ENCODE measurements at regions not wholly inside any gene's neighbourhood (a gene's known extent, or its start where the extent isn't known, plus 50 kb on each side); places are given as distances from the start of the nearest gene placed in this dataset.

DNA sequence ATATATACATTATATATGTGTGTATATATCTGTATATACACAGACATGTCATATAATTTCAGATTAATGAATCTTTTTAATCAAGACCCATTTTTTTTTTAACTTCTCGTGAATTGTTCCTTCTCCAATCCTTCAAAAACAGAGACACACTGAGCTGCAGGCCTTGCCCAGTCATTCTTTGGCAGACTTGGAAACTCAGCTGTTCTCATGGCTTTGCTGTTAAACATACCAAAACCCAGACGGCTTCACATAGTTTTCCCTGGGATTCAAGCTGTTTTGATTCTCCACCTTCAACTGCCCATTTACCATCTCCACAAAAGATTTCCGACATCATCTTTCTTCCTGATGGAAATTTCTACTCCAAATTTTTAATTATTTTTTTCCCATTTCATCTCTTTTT is 148.7 kb downstream of the KCNJ2 start:
- no peak for TF ChIP-seq TCF12 (IDR thresholded peaks at IDR 0.05; ENCODE audit: low read depth)
- TF ChIP-seq EP300 (IDR thresholded peaks at IDR 0.05; ENCODE audit: borderline replicate concordance) = no peak
- TF ChIP-seq NFIC (IDR thresholded peaks at IDR 0.05) = no peak
- TF ChIP-seq YY1 (IDR thresholded peaks at IDR 0.05; ENCODE audit: low read depth) = no peak
- TF ChIP-seq, protein P1, sequence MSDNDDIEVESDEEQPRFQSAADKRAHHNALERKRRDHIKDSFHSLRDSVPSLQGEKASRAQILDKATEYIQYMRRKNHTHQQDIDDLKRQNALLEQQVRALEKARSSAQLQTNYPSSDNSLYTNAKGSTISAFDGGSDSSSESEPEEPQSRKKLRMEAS (IDR thresholded peaks at IDR 0.05) = no peak
- no peak for TF ChIP-seq FOXM1 (IDR thresholded peaks at IDR 0.05; ENCODE audit: borderline replicate concordance, low read depth)
- TF ChIP-seq TEAD4 (IDR thresholded peaks at IDR 0.05) = no peak
- TF ChIP-seq TAF1 (IDR thresholded peaks at IDR 0.05; ENCODE audit: low read depth) = no peak

DNA sequence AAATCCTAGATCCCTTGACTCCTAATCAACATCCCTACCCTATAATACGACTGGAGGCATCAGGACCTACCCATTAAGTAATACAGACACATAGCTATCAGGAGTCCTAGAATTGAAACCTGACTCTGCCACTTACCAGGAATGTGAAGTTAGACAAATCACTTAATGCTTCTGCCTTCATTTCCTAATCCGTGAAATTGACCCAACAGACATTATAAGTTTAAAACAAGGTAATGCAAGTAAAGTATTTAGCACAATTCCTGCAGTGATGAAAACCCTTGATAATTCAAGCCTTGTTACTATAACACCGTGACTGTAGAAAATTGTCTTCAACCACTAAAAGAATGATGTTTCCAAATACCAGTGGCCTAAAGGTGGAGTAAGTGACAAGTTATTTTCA is 150.2 kb downstream of the KCNJ2 start:
- TF ChIP-seq, protein P1 (IDR thresholded peaks at IDR 0.05) = no peak
- TF ChIP-seq RAD21 (IDR thresholded peaks at IDR 0.05; ENCODE audit: low read depth) (no peak), EP300 (IDR thresholded peaks at IDR 0.05; ENCODE audit: borderline replicate concordance) (no peak), FOXM1 (IDR thresholded peaks at IDR 0.05; ENCODE audit: borderline replicate concordance, low read depth) (no peak)

DNA sequence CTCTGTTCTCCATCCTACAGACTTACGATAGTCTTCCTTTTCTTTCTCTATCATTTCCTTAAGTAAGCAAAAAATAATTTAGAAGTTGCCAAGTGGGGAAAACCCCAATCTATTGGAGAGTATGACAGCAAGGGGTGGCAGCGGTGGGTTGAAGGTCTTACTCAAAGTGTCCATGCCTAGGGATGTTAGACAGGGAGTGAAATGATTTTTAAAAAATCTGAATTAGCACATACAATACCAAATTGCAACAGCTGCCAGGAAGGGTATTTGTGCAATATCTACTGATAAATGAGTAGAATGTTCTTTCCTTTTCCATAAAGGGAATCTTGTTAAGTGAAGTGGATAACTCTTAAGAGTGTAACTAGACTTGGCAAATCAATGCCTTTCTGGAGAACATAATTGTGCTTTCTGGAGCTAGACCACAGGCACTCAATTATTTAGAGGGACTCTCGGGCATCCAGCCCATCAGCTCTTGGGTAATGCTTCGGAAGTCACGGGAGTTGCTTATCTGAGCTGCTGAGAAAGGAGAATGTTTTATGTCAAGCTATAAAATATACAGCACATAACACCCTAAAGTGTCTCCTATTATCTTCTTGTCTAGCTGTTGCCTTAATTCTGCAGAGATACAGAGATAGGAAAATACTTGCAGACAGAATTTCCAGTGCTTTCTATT is 151.5 kb downstream of the KCNJ2 start:
- TF ChIP-seq EGR1 (IDR thresholded peaks at IDR 0.05) (no peak), TEAD4 (IDR thresholded peaks at IDR 0.05) (no peak), NFIC (IDR thresholded peaks at IDR 0.05) (no peak), FOXM1 (IDR thresholded peaks at IDR 0.05; ENCODE audit: borderline replicate concordance, low read depth) (no peak)
- TF ChIP-seq, protein P2, sequence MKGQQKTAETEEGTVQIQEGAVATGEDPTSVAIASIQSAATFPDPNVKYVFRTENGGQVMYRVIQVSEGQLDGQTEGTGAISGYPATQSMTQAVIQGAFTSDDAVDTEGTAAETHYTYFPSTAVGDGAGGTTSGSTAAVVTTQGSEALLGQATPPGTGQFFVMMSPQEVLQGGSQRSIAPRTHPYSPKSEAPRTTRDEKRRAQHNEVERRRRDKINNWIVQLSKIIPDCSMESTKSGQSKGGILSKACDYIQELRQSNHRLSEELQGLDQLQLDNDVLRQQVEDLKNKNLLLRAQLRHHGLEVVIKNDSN (IDR thresholded peaks at IDR 0.05) = no peak
- TF ChIP-seq, protein P1 (IDR thresholded peaks at IDR 0.05) = no peak

DNA sequence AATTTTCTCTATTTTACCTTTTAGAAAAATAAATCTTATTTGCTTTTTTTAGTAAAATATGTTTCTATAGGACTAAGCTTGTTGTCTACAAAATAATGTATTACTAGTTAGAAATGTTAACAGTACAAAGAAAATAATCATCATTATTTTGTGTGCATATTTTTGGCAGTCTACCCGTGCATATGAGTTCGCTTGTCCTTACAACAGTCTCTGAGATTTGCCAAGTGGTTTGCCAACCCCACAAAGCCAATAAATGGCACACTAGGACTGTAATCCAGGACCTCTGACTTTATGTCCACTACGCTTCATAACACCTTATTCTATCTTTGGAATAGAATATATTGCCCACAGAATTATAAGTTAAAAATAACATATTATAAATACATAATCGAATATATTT is 152.0 kb downstream of the KCNJ2 start:
- TF ChIP-seq TAF1 (IDR thresholded peaks at IDR 0.05; ENCODE audit: low read depth) (no peak), TCF12 (IDR thresholded peaks at IDR 0.05; ENCODE audit: low read depth) (no peak), EGR1 (IDR thresholded peaks at IDR 0.05) (no peak), YY1 (IDR thresholded peaks at IDR 0.05; ENCODE audit: low read depth) (no peak), TEAD4 (IDR thresholded peaks at IDR 0.05) (no peak), CEBPB (IDR thresholded peaks at IDR 0.05) (no peak), ZBTB7A (IDR thresholded peaks at IDR 0.05; ENCODE audit: low read depth) (no peak), NFIC (IDR thresholded peaks at IDR 0.05) (no peak), FOXM1 (IDR thresholded peaks at IDR 0.05; ENCODE audit: borderline replicate concordance, low read depth) (no peak), CREB1 (IDR thresholded peaks at IDR 0.05; ENCODE audit: low read depth) (no peak), RAD21 (IDR thresholded peaks at IDR 0.05; ENCODE audit: low read depth) (no peak), EP300 (IDR thresholded peaks at IDR 0.05; ENCODE audit: borderline replicate concordance) (no peak)
- TF ChIP-seq, protein P3, sequence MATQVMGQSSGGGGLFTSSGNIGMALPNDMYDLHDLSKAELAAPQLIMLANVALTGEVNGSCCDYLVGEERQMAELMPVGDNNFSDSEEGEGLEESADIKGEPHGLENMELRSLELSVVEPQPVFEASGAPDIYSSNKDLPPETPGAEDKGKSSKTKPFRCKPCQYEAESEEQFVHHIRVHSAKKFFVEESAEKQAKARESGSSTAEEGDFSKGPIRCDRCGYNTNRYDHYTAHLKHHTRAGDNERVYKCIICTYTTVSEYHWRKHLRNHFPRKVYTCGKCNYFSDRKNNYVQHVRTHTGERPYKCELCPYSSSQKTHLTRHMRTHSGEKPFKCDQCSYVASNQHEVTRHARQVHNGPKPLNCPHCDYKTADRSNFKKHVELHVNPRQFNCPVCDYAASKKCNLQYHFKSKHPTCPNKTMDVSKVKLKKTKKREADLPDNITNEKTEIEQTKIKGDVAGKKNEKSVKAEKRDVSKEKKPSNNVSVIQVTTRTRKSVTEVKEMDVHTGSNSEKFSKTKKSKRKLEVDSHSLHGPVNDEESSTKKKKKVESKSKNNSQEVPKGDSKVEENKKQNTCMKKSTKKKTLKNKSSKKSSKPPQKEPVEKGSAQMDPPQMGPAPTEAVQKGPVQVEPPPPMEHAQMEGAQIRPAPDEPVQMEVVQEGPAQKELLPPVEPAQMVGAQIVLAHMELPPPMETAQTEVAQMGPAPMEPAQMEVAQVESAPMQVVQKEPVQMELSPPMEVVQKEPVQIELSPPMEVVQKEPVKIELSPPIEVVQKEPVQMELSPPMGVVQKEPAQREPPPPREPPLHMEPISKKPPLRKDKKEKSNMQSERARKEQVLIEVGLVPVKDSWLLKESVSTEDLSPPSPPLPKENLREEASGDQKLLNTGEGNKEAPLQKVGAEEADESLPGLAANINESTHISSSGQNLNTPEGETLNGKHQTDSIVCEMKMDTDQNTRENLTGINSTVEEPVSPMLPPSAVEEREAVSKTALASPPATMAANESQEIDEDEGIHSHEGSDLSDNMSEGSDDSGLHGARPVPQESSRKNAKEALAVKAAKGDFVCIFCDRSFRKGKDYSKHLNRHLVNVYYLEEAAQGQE (IDR thresholded peaks at IDR 0.05; ENCODE audit: low read depth) = no peak
- TF ChIP-seq, protein P1 (IDR thresholded peaks at IDR 0.05) = no peak
- TF ChIP-seq, protein P2 (IDR thresholded peaks at IDR 0.05) = no peak

DNA sequence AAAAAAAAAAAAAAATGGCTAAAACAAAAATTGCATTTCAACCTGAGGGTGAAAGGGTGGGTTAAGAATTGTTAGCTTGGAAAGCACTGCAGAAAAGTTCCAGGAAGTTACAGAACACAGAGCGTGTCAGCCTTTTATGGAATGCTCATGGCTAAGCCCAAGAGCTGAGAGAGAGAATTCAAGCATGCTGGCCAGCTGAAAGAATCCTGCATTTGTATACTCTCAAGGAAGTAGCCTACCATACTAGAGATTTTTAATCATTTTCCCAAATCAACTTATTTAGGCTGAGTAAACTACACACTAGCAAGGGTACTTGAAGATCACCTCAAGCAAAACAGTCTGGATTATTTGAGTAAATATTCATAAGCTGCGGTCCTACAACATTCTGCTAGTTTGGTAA is 153.9 kb downstream of the KCNJ2 start:
- TF ChIP-seq TEAD4 (IDR thresholded peaks at IDR 0.05) = no peak
- TF ChIP-seq EGR1 (IDR thresholded peaks at IDR 0.05) = no peak
- TF ChIP-seq RAD21 (IDR thresholded peaks at IDR 0.05; ENCODE audit: low read depth) = no peak
- no peak for TF ChIP-seq CREB1 (IDR thresholded peaks at IDR 0.05; ENCODE audit: low read depth)
- TF ChIP-seq, protein P3 (IDR thresholded peaks at IDR 0.05; ENCODE audit: low read depth) = no peak
- TF ChIP-seq TCF12 (IDR thresholded peaks at IDR 0.05; ENCODE audit: low read depth) = no peak
- TF ChIP-seq ZBTB7A (IDR thresholded peaks at IDR 0.05; ENCODE audit: low read depth) = no peak
- no peak for TF ChIP-seq CEBPB (IDR thresholded peaks at IDR 0.05)
- no peak for TF ChIP-seq NFIC (IDR thresholded peaks at IDR 0.05)
- no peak for TF ChIP-seq EP300 (IDR thresholded peaks at IDR 0.05; ENCODE audit: borderline replicate concordance)
- TF ChIP-seq YY1 (IDR thresholded peaks at IDR 0.05; ENCODE audit: low read depth) = no peak
- TF ChIP-seq, protein P1 (IDR thresholded peaks at IDR 0.05) = no peak
- no peak for TF ChIP-seq FOXM1 (IDR thresholded peaks at IDR 0.05; ENCODE audit: borderline replicate concordance, low read depth)
- no peak for TF ChIP-seq TAF1 (IDR thresholded peaks at IDR 0.05; ENCODE audit: low read depth)
- TF ChIP-seq, protein P2 (IDR thresholded peaks at IDR 0.05) = no peak
